NK-92 (cell line): ENCODE measurements at regions not wholly inside any gene's neighbourhood (a gene's known extent, or its start where the extent isn't known, plus 50 kb on each side); places are given as distances from the start of the nearest gene placed in this dataset.
"Not testable (repeated sequence)": the region's sequence is repeated elsewhere in the genome, so short reads cannot be mapped to it uniquely, and the experiment has no call there.

ENCODE experiments used
- DNase-seq: peaks from one replicate; lab custom pipeline; 2025; ENCODE audit not compliant: unreplicated experiment; lab: John Stamatoyannopoulos, UW

- DNase-seq: no peak
These were observed 125.2 kb downstream of the ZNF608 start for GRCh38 chr5:124621279-124621678.

GRCh38 chr5:124620743-124621142, 125.7 kb downstream of the ZNF608 start:
- DNase-seq: no peak

- no peak for DNase-seq
These were observed 127.3 kb downstream of the ZNF608 start for GRCh38 chr5:124619121-124619520.

- DNase-seq: no peak
These were observed 128.7 kb downstream of the ZNF608 start for GRCh38 chr5:124617787-124618186.

GRCh38 chr5:124614836-124615385, 131.5 kb downstream of the ZNF608 start:
- no peak for DNase-seq

GRCh38 chr5:124614105-124614504, 132.3 kb downstream of the ZNF608 start:
- no peak for DNase-seq

- DNase-seq: no peak
These were observed 133.0 kb downstream of the ZNF608 start for GRCh38 chr5:124613273-124613953.

- DNase-seq: no peak
These were observed 134.4 kb downstream of the ZNF608 start for GRCh38 chr5:124612023-124612422.

- not testable (repeated sequence) for DNase-seq
These were observed 135.2 kb downstream of the ZNF608 start for GRCh38 chr5:124611262-124611661.

- not testable (repeated sequence) for DNase-seq
These were observed 136.8 kb downstream of the ZNF608 start for GRCh38 chr5:124609685-124610084.

- DNase-seq: no peak
These were observed 139.9 kb downstream of the ZNF608 start for GRCh38 chr5:124606543-124606942.

- DNase-seq: no peak
These were observed 140.3 kb downstream of the ZNF608 start for GRCh38 chr5:124606093-124606492.

GRCh38 chr5:124605541-124605940, 140.9 kb downstream of the ZNF608 start:
- DNase-seq: no peak

- no peak for DNase-seq
These were observed 142.0 kb downstream of the ZNF608 start for GRCh38 chr5:124604419-124604818.

- DNase-seq: no peak
These were observed 143.4 kb downstream of the ZNF608 start for GRCh38 chr5:124602925-124603650.

- DNase-seq: no peak
These were observed 147.1 kb downstream of the ZNF608 start for GRCh38 chr5:124599028-124599973.

- DNase-seq: no peak
These were observed 149.6 kb downstream of the ZNF608 start for GRCh38 chr5:124596595-124597421.

GRCh38 chr5:124593952-124594351, 152.5 kb downstream of the ZNF608 start:
- no peak for DNase-seq

- DNase-seq: no peak
These were observed 153.5 kb downstream of the ZNF608 start for GRCh38 chr5:124592891-124593290.

- DNase-seq: no peak
These were observed 154.9 kb downstream of the ZNF608 start for GRCh38 chr5:124591583-124591982.
